OCI-LY1 (cell line): ENCODE measurements at regions not wholly inside any gene's neighbourhood (a gene's known extent, or its start where the extent isn't known, plus 50 kb on each side); places are given as distances from the start of the nearest gene placed in this dataset.

ENCODE experiments used
- CTCF ChIP-seq: fragments of 200-600 bp; sonication (generic), shearing (Covaris generic); IDR thresholded peaks from 2 replicates; pipeline ENCODE4 v1.5.1; 2017; ENCODE audit warnings: mild to moderate bottlenecking, antibody characterized with exemption, low read length, moderate library complexity, mixed read lengths
- EZH2 ChIP-seq: fragments of 200-600 bp; sonication (generic), shearing (Covaris generic); IDR thresholded peaks from 2 replicates; pipeline ENCODE4 v1.8.0; 2017; ENCODE audit warnings: borderline replicate concordance, mixed run types, mild to moderate bottlenecking, antibody characterized with exemption, low read length, moderate library complexity, mixed read lengths

DNA sequence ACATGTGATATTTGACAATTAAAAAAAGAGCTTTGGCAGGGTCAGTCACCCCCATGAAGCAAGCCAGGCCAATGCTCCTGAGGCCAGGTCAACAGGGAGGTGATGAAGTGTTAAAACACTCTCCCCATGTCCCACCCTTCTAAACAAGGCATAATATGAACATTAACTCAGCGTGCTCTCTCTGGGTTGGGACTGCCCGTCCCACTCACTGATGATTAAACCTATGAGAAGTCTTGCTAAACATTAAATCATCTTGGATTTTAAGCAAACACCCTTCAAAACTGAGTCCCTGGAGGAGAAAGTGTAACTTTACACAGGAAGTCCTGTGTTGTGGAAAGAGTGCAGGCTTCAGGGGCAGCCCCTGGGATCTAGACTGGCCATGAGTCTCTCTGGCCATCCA is 558.5 kb downstream of the CD83 start:
- no peak for TF ChIP-seq EZH2
- no peak for TF ChIP-seq CTCF
